ENCODE measurements at regions not wholly inside any gene's neighbourhood (a gene's known extent, or its start where the extent isn't known, plus 50 kb on each side); places are given as distances from the start of the nearest gene placed in this dataset.

- no peak for TF ChIP-seq CTCF (IDR thresholded peaks at IDR 0.05; ENCODE audit: low read depth, low read length)
- H3K36me3 ChIP-seq = no peaks in the 10 kb centered on the region
These were observed 50.5 kb upstream of the GRIN2A start for GRCh38 chr16:10232757-10233156.

GRCh38 chr16:10239640-10240039, 57.4 kb upstream of the GRIN2A start:
- H3K27ac ChIP-seq = no peak overlapping the region
- no peaks in the 10 kb centered on the region for H3K27me3 ChIP-seq (ENCODE audit: insufficient read depth, low read depth, severe bottlenecking)
- H3K9me3 ChIP-seq (ENCODE audit: severe bottlenecking) = no peaks in the 10 kb centered on the region
- DNase-seq = no peak
- no peaks in the 10 kb centered on the region for H3K36me3 ChIP-seq
- no peak overlapping the region for H3K4me3 ChIP-seq (ENCODE audit: low read depth, low read length)
- no peak for TF ChIP-seq CTCF (IDR thresholded peaks at IDR 0.05; ENCODE audit: low read depth, low read length)

More at GRCh38 chr16:10232757-10233156, 50.5 kb upstream of the GRIN2A start:
- DNase-seq = no peak
- no peaks in the 10 kb centered on the region for H3K27me3 ChIP-seq (ENCODE audit: insufficient read depth, low read depth, severe bottlenecking)
- H3K27ac ChIP-seq = no peak overlapping the region
- peaks cover 12% of the 10 kb centered on the region for H3K9me3 ChIP-seq (ENCODE audit: severe bottlenecking)
- no peak overlapping the region for H3K4me3 ChIP-seq (ENCODE audit: low read depth, low read length)

GRCh38 chr16:10240854-10241613, 58.8 kb upstream of the GRIN2A start:
- no peak overlapping the region for H3K4me3 ChIP-seq (ENCODE audit: low read depth, low read length)
- no peak overlapping the region for H3K27ac ChIP-seq
- H3K36me3 ChIP-seq = no peaks in the 10 kb centered on the region
- no peaks in the 10 kb centered on the region for H3K27me3 ChIP-seq (ENCODE audit: insufficient read depth, low read depth, severe bottlenecking)
- DNase-seq = no peak
- TF ChIP-seq CTCF (IDR thresholded peaks at IDR 0.05; ENCODE audit: low read depth, low read length) = no peak
- no peaks in the 10 kb centered on the region for H3K9me3 ChIP-seq (ENCODE audit: severe bottlenecking)

GRCh38 chr16:10242097-10242496, 59.9 kb upstream of the GRIN2A start:
- no peak for TF ChIP-seq CTCF (IDR thresholded peaks at IDR 0.05; ENCODE audit: low read depth, low read length)
- no peaks in the 10 kb centered on the region for H3K27me3 ChIP-seq (ENCODE audit: insufficient read depth, low read depth, severe bottlenecking)
- no peaks in the 10 kb centered on the region for H3K9me3 ChIP-seq (ENCODE audit: severe bottlenecking)
- DNase-seq = no peak
- no peak overlapping the region for H3K27ac ChIP-seq
- H3K36me3 ChIP-seq = no peaks in the 10 kb centered on the region
- H3K4me3 ChIP-seq (ENCODE audit: low read depth, low read length) = no peak overlapping the region

GRCh38 chr16:10242916-10243315, 60.7 kb upstream of the GRIN2A start:
- DNase-seq = no peak
- no peak overlapping the region for H3K4me3 ChIP-seq (ENCODE audit: low read depth, low read length)
- H3K36me3 ChIP-seq = no peaks in the 10 kb centered on the region
- no peaks in the 10 kb centered on the region for H3K27me3 ChIP-seq (ENCODE audit: insufficient read depth, low read depth, severe bottlenecking)
- TF ChIP-seq CTCF (IDR thresholded peaks at IDR 0.05; ENCODE audit: low read depth, low read length) = no peak
- H3K9me3 ChIP-seq (ENCODE audit: severe bottlenecking) = no peaks in the 10 kb centered on the region
- no peak overlapping the region for H3K27ac ChIP-seq

GRCh38 chr16:10245002-10245401, 62.8 kb upstream of the GRIN2A start:
- Histone ChIP-seq H3K27me3 (ENCODE audit: insufficient read depth, low read depth, severe bottlenecking) (no peaks in the 10 kb centered on the region), H3K27ac (no peak overlapping the region), H3K4me3 (ENCODE audit: low read depth, low read length) (no peak overlapping the region), H3K36me3 (no peaks in the 10 kb centered on the region), H3K9me3 (ENCODE audit: severe bottlenecking) (no peaks in the 10 kb centered on the region)
- no peak for DNase-seq
- no peak for TF ChIP-seq CTCF (IDR thresholded peaks at IDR 0.05; ENCODE audit: low read depth, low read length)
